ENCODE measurements at regions not wholly inside any gene's neighbourhood (a gene's known extent, or its start where the extent isn't known, plus 50 kb on each side); places are given as distances from the start of the nearest gene placed in this dataset.
A peak's percentile ranks its signal among the peaks of the same experiment; 100 is the strongest.

DNA sequence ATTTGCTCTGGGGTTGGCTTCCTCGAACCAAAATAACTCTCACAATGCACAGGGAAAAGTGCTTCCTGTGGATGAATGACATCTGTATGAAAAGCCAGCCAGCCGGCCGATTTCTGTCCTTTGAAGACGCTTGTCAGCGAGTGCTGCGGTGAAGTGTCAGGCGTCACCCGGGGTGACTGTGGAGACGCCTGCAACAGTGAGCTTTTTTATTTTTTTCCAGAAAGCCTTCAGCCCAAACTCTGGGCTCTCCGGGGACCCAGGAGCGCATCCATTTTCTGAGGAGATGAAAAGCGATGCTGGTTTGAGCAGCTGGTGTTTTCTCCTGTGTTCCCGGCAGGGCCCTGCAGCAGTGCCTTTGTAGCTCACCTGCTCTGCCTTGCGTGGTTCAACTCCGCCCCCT, 147.9 kb upstream of the MYL2 start:
- no peak for DNase-seq

GRCh38 chr12:111067498-111067897, 147.1 kb upstream of the MYL2 start:
- DNase-seq: no peak

- no peak for DNase-seq
These were observed 146.5 kb upstream of the MYL2 start for GRCh38 chr12:111066744-111067437.

DNA sequence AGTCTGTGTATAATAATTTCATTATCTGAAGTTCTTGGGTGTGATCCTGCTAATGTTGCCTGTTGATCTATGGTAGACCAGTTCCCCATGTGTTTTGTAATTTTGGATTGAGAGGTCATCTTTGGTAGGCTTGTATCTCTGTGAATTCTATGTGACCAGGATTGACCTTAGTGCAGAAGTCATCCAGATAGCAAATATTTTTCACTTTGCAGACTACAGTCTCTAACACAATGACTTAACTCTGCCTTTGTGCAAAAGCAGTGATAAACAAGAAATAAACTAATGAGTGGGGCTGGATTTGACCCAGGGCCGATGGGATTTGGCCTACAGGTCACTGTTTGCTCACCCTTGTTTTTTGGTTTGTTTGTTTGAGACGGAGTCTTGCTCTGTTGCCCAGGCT, 144.6 kb upstream of the MYL2 start:
- DNase-seq: no peak

DNA sequence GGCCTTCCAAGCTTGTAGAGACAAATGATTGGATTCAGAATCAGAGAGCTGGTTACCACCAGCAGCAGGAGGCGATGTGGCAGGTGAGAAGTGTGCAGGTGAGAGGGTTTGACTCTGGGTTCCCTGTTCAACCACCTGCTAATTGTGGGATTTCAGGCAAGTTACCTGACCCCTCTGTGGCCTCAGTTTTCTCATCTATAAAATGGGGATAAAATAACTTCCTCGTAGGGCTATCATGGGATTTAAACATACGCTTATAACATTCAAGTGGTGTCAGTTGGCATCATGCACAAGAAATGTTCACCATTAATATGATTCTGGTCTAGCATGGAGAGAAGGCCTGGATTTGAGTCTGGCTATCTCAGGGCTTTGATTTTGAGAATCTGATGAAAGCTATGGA, 143.8 kb upstream of the MYL2 start:
- DNase-seq: no peak

DNA sequence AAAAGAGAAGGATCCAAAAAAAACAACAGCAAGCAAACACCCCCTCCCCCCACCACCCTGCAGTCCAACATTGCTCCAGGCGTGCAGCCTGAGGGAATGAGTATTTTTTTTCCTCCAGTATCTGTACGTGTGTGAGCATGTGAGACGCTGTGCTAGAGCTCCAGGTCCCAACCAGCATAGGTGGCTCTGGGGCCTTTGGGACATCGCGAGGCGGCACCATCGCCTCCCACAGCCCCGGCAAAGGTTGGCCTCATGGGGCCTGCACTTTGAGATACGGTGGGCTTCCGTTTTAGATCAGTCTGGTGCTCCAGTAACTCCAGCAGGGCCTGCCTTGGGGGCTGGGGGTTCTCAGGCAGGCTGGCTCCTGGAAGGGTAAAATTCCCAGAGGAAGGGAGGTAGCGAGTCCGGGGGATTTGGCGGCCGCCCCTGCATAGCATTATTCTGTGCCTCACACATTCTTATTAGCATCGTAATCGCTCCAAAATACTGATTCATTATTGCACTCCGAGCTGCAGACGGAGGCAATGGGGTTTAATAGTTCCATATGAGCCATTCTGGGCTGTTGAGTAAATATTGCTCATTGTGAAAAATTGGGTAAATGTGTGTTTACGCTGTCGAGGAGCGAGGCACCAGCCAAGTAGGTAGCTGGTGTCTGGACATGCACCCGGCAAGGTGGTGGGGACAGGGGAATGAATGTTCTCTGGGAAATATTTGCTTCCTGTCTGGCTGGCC, 143.1 kb upstream of the MYL2 start:
- DNase-seq: no peak

DNA sequence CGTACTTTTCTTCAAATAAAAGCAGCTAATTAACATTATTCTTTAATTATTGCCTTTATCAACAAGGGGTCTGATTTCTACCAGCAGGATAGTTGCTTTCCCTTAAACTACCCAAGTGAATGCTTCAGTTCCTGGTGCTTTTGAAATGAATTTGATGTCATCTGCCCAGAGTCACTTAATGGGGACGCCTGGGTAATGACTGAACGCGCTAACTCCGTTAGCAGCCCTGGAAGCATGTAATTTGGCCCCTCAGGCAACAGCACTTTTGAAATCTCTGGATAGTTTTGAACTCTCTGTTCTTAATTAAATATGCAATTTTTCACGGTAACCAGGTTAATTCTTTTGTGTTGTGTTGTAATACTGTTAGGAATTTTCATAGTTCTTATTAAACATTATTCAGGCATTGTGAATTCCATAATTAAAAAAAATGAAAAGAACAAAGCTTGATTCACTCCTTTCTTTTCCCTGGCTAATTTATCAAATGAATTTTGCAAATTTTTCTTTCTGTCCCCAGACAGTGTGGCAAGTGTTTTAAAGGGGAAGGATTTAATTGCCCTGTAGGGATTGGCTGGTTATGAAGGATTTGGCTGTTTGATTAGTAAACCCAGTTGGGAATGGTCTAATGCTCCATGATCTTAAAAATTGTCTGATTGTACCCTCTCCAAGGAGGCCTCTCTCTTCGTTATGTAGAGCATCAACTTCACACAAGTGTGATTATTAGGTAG, 137.5 kb upstream of the MYL2 start:
- no peak for DNase-seq

DNA sequence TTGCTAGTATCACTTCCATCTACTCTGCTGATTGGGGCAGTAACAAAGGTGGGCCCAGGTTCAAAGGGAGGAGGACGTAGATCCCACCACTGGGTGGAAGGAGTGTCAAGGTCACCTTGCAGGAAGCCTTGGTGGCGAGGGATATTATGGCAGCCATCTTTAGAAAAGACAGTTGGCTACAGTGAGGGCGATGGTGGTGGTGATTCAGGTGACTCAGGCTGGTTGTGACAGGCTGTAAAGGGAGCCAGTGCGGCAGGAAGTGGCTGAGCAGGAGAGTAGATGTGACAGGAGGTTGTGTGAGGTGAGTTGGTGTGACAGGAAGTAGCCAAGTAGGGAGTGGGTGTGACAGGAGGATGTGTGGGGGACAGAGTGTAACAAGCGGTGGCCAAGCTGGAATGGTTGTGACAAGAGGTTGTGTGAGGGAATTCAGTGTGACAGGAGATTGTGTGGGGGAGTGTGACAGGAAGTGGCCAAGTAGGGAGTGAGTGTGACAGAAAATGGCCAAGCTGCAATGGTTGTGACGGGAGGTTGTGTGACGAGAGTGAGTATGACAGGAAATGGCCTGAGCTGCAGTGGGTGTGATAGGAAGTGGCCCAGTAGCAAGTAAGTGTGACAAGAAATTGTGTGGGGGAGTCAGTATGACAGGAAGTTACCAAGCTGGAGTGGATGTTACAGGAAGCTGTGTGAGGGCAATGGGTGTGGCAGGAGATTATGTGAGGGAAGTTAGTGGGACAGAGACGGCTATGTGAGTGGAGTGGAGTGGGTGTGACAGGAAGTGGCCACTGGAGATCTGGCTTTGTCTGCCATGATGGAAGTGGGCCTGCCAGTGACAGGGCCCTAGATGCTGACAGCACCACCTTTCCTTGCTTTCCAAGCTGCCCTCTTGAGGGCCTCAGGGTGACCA, 136.5 kb upstream of the MYL2 start:
- DNase-seq: no peak

DNA sequence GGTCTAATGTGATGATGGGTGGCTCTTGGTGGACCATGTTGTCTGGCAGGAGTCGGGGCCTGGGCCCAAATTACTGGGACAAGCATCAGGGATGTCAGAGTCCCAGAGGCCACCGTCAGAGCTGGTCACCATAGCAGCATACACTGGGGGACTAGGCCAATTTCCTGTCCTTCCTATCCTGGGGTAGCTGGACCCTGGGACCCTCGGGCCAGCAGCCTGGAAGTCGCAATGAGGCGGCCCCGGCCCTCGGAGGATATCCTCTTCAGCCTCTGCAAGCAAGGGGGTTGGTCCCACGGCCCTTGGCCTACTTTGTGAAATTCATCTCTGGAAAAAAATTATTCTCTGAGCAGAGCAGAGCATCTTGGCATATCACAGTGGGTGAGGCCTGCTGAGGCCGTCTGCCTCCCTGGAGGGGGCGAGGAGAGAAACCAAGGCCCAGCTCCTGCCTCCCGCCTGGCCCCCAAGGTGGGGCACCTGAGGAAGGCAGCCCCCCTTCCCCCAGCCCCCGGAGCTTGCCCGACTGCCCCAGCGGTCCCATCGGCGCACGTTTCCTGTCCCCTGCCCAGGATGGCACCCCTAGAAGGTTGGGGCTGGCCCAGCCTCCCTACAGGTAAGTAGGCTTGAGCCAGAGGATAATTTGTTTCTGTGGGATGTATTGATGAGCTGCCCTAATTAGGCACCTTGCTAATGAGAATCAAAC, 135.0 kb upstream of the MYL2 start:
- no peak for DNase-seq

DNA sequence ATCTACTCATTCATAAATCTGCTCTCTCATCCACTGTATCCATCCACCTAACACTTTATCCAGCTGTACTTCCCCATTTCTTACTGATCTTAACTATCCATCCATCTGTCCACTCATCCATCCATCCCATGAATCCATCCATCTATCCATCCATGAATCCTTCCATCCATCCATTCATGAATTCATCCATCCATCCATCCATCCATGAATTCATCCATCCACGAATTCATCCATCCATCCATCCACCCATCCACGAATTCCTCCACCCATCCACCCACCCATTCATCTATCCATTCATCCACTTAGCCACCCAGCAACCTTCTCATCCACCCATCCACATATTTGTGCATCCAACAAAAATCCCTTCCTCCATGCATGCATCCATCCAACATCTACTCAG, 128.6 kb upstream of the MYL2 start:
- no peak for DNase-seq

- DNase-seq: no peak
These were observed 126.5 kb upstream of the MYL2 start for GRCh38 chr12:111046896-111047295.

DNA sequence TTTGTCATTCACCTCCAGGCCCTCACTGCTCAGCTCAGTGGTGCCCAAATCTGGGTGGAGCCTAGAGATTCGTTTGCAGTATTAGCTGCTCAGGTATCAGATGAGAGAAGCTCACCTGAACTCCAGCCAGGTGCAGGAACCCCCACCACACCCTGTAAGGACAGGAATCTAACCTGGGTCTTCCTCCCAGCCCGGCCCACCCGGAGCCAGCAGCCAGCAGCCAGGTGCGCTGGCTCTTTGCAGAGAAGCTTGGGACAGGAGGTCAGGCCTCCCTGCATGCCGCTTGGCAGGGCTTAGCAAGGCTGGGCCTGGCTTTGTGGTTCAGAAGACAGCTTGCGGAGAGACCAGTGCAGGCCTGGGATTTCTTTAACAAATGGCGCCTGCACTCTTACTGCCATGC, 125.6 kb upstream of the MYL2 start:
- no peak for DNase-seq

GRCh38 chr12:111041091-111041490, 120.7 kb upstream of the MYL2 start:
- DNase-seq: no peak

DNA sequence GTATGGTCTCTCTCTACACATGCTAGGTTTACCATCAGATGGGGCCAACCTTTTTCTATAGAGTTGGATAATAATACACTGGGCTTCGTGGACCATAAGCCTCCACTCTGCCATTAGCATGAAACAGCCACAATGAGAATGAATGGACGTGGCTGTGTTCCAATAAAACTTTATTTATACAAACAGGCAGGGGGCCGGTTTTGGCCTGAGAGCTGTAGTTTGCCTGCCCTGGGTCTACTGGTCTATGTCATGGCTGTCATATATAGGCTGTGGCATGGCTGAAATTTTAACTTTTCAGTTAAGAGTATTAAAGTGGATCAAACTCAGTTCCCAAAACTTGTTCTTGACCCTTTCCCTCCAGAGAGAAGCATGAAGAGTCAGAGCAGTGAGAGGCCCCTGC, 120.3 kb upstream of the MYL2 start:
- DNase-seq: no peak

DNA sequence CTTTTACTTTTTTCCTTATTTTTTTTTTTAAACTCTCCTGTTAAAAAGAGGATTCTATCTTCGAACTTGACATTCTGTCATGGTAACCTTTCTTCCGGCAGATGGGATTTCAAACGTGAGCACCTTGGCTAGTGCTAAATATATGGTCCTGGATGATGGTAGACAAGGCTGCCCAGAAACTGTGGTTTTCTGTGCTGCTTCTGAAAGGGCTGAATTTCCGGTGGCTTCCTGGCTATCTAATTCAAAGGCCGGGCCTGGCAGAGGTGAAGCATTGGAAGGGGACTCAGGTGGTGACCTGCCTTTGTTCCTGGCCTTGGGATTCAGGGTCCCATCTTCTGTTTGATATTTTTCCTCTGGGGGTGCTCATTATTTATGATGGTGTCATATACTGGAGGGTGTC, 118.6 kb upstream of the MYL2 start:
- no peak for DNase-seq

DNA sequence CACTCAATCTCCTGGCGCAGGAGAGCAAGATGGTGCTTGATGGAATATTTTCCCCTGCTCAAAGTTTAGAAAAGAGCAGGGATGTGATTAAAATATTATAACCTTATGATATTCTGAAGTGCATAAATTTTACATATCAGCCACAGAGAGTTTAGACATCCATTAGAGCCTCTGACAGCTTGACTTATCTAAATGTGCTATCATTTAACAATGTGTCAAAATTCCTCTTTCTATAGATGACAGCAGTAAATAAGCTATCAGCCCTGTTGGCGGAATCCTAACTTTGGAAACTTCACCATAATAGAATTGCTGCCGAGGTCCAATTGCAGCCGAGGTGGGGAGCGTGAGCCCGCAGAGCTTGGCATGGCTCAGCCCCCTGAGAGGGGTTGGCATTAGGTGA, 117.7 kb upstream of the MYL2 start:
- DNase-seq: no peak

GRCh38 chr12:111037047-111037446, 116.7 kb upstream of the MYL2 start:
- no peak for DNase-seq

GRCh38 chr12:111035578-111036301, 115.4 kb upstream of the MYL2 start:
- peak; percentile 43 for DNase-seq

- DNase-seq: peak; percentile 25
These were observed 114.7 kb upstream of the MYL2 start for GRCh38 chr12:111034886-111035577.

DNA sequence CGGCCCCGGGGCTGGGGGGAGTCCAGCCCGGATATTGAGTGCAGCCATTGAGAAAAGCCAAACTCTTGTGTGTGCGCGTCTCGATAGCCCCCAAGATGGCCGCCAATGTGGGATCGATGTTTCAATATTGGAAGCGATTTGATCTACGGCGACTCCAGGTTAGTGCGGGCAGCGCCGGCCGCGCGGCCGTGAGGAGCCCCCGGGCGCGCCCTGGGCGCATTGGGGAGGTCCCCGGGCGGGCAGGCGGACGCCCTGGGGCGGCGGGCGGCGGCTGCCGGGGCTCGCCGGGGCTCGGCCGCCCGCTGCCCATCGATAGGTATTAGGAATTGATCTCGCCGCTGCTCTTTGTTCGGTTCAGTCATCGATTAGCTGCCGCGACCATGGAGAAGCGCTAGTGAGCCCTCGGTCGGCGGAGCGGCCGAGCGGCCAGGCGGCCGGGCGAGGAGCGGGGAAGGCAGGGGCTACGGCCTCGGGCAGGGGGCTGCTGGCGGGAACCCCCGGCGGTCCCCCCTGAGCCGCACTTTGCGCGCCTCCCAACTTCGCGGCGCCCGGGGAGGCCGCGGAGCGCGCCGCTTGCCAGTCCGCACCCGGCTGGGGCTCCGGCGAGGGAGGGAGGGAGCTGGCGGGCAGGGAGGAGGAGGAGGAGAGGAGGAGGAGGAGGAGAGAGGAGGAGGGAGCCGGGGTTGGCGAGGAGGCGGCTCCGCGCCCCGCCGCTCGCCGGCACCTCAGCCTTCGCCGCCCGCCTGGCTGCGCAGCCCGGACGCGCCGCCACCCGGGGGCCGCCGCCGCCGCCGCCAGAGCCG, 113.9 kb upstream of the MYL2 start, which contains the start of gene CUX2:
Gene CUX2, plus strand, starts transcription at position 83 of the 803 bp plus-strand sequence.
- DNase-seq: peak; percentile 25
